HPDE6-E6E7 (cell line): ENCODE measurements at regions not wholly inside any gene's neighbourhood (a gene's known extent, or its start where the extent isn't known, plus 50 kb on each side); places are given as distances from the start of the nearest gene placed in this dataset.
"Not testable (repeated sequence)": the region's sequence is repeated elsewhere in the genome, so short reads cannot be mapped to it uniquely, and the experiment has no call there.

ENCODE experiments used
- DNase-seq: peaks from one replicate; pipeline ENCODE4 v3.0.0; 2011; ENCODE audit warnings: missing footprints; ENCODE audit errors: extremely low spot score

GRCh38 chr3:162718697-162719096 lies 1222.1 kb downstream of the OTOL1 start:
- DNase-seq, result no peak

- DNase-seq, result peak; percentile 55
Measured at GRCh38 chr3:162719684-162720341, 1223.2 kb downstream of the OTOL1 start.

GRCh38 chr3:162721736-162722135 lies 1225.1 kb downstream of the OTOL1 start:
- no peak for DNase-seq

- DNase-seq, result no peak
Measured at GRCh38 chr3:162722337-162722736, 1225.7 kb downstream of the OTOL1 start.

GRCh38 chr3:162722796-162723195 lies 1226.2 kb downstream of the OTOL1 start:
- DNase-seq, result not testable (repeated sequence)

GRCh38 chr3:162729686-162730085 lies 1233.1 kb downstream of the OTOL1 start:
- DNase-seq, result no peak

- not testable (repeated sequence) for DNase-seq
Measured at GRCh38 chr3:162731961-162732360, 1235.4 kb downstream of the OTOL1 start.

GRCh38 chr3:162738784-162739183 lies 1242.2 kb downstream of the OTOL1 start:
- DNase-seq, result no peak

GRCh38 chr3:162740941-162741596 lies 1244.5 kb downstream of the OTOL1 start:
- DNase-seq, result no peak

- DNase-seq, result no peak
Measured at GRCh38 chr3:162742159-162742717, 1245.6 kb downstream of the OTOL1 start.

GRCh38 chr3:162743091-162743490 lies 1246.5 kb downstream of the OTOL1 start:
- DNase-seq, result no peak

GRCh38 chr3:162760789-162761188 lies 1264.2 kb downstream of the OTOL1 start:
- no peak for DNase-seq

- DNase-seq, result no peak
Measured at GRCh38 chr3:162764051-162764807, 1267.6 kb downstream of the OTOL1 start.

GRCh38 chr3:162764808-162765071 lies 1268.1 kb downstream of the OTOL1 start:
- no peak for DNase-seq

- no peak for DNase-seq
Measured at GRCh38 chr3:162765524-162765923, 1268.9 kb downstream of the OTOL1 start.

- DNase-seq, result no peak
Measured at GRCh38 chr3:162769564-162769963, 1273.0 kb downstream of the OTOL1 start.

- DNase-seq, result no peak
Measured at GRCh38 chr3:162770551-162770950, 1273.9 kb downstream of the OTOL1 start.

- no peak for DNase-seq
Measured at GRCh38 chr3:162774613-162775100, 1278.0 kb downstream of the OTOL1 start.

GRCh38 chr3:162776148-162776547 lies 1279.5 kb downstream of the OTOL1 start:
- DNase-seq, result no peak

- no peak for DNase-seq
Measured at GRCh38 chr3:162777118-162777517, 1280.5 kb downstream of the OTOL1 start.

- DNase-seq, result no peak
Measured at GRCh38 chr3:162780313-162780712, 1283.7 kb downstream of the OTOL1 start.

- DNase-seq, result no peak
Measured at GRCh38 chr3:162799910-162800309, 1303.3 kb downstream of the OTOL1 start.
